ENCODE measurements at regions not wholly inside any gene's neighbourhood (a gene's known extent, or its start where the extent isn't known, plus 50 kb on each side); places are given as distances from the start of the nearest gene placed in this dataset.

- DNase-seq = no peak
- H3K36me3 ChIP-seq = no peaks in the 10 kb centered on the region
- no peak overlapping the region for H3K27ac ChIP-seq
- no peaks in the 10 kb centered on the region for H3K27me3 ChIP-seq (ENCODE audit: insufficient read depth, low read depth, severe bottlenecking)
- H3K4me3 ChIP-seq (ENCODE audit: low read depth, low read length) = no peak overlapping the region
- no peak for TF ChIP-seq CTCF (IDR thresholded peaks at IDR 0.05; ENCODE audit: low read depth, low read length)
- no peaks in the 10 kb centered on the region for H3K9me3 ChIP-seq (ENCODE audit: severe bottlenecking)
Observed at GRCh38 chr3:56917361-56918110, 115.8 kb upstream of the ARHGEF3 start.

DNA sequence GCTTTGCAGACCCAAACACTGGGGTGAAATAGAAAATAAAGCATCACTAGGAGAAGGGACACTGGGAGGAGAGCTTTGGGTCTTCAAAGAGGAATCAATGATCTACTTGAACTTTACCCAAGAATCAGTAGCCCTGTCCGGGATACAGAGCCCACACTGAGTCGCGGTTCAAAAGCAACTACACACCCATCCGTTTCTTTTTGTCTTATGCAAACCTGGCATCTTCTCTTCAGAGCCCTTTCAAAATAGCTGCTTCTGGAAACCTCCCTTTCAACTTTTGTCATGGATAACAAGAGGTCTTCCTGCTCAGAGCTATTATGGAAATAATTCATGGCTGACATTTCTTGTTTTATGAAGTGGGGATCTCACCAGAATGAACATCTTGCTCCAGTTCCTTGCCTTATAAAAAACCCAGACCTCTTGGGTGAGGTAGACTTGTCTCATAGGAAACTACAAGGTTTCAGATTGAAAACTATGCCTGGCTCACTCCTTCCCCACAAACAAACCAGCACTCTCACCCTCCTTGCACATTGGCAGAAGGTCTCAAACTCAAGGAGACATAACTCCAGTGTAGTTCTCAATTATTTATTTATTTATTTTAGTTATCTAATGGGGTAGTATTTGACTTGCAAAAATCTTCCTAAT is 115.1 kb upstream of the ARHGEF3 start:
- Histone ChIP-seq H3K4me3 (ENCODE audit: low read depth, low read length) (no peak overlapping the region), H3K27me3 (ENCODE audit: insufficient read depth, low read depth, severe bottlenecking) (no peaks in the 10 kb centered on the region), H3K27ac (no peak overlapping the region), H3K9me3 (ENCODE audit: severe bottlenecking) (no peaks in the 10 kb centered on the region), H3K36me3 (no peaks in the 10 kb centered on the region)
- no peak for TF ChIP-seq CTCF (IDR thresholded peaks at IDR 0.05; ENCODE audit: low read depth, low read length)
- no peak for DNase-seq

DNA sequence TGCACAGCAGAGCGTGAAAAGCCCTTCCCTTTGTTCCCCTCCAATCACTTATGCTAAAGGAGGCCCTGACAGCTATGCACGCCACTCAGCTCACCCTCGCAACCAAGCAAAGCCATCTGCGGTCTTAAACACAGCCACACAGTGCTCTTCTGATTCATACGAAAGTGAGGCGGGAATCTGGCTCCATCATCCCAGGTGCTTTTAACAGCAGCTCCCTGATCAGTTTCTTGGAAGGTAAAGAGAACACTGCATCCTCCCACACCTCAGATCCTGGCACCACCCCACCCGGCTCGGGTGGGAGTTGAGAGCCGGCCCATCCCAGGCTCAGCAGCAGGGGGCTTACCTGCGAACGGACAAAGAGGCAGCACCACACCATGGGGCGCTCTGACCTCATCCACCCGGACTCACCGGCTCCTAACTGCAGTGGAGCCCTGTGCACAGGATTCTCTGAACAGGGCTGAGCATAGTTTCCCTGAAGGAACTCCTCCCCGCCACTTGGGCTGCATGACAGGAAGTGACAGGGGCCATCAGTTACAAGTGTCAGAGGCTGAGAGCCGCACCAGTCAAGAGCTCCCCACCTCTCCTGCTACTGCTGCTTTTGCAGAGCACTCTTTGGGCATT is 114.3 kb upstream of the ARHGEF3 start:
- Histone ChIP-seq H3K9me3 (ENCODE audit: severe bottlenecking) (no peaks in the 10 kb centered on the region), H3K27ac (no peak overlapping the region), H3K36me3 (no peaks in the 10 kb centered on the region), H3K4me3 (ENCODE audit: low read depth, low read length) (no peak overlapping the region), H3K27me3 (ENCODE audit: insufficient read depth, low read depth, severe bottlenecking) (no peaks in the 10 kb centered on the region)
- no peak for DNase-seq
- no peak for TF ChIP-seq CTCF (IDR thresholded peaks at IDR 0.05; ENCODE audit: low read depth, low read length)

DNA sequence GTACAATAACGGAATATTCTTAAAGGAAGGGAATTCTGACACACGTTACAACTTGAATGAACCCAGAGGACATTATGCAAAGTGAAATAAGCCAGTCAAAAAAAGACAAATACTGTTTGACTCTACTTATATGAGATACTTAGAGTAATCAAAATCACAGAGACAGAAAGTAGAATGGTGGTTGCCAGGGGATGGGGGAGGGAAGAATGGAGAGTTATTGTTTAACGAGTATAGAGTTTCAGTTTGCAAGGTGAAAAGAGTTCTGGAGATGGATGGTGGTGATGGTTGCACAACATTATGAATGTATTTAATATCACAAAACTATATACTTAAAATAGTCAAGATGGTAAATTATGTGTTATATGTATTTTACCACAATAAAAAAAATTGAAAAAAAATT is 112.9 kb upstream of the ARHGEF3 start:
- H3K27me3 ChIP-seq (ENCODE audit: insufficient read depth, low read depth, severe bottlenecking) = no peaks in the 10 kb centered on the region
- no peaks in the 10 kb centered on the region for H3K9me3 ChIP-seq (ENCODE audit: severe bottlenecking)
- H3K36me3 ChIP-seq = no peaks in the 10 kb centered on the region
- no peak overlapping the region for H3K4me3 ChIP-seq (ENCODE audit: low read depth, low read length)
- no peak for TF ChIP-seq CTCF (IDR thresholded peaks at IDR 0.05; ENCODE audit: low read depth, low read length)
- no peak overlapping the region for H3K27ac ChIP-seq
- no peak for DNase-seq

DNA sequence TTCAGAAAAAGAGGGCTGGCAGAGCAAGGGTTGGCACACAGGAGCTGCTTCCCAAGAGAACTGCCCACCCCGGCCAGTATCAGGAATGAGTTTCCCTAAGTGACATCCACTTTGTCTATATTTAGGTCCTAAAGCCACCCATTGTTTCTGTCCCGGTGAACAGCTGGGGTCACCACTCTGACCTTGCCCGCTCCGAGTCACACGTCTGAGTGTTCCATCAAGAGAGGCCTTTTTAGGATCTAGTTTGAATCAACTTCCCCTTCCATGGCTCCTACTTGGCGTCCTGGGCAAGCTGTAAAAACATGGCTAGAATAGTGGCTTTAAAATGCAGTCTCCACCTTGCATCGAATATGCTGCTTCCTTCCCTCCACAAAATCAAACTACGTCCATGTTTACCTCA is 109.6 kb upstream of the ARHGEF3 start:
- TF ChIP-seq CTCF (IDR thresholded peaks at IDR 0.05; ENCODE audit: low read depth, low read length) = no peak
- no peak overlapping the region for H3K4me3 ChIP-seq (ENCODE audit: low read depth, low read length)
- no peak overlapping the region for H3K27ac ChIP-seq
- no peaks in the 10 kb centered on the region for H3K36me3 ChIP-seq
- H3K27me3 ChIP-seq (ENCODE audit: insufficient read depth, low read depth, severe bottlenecking) = no peaks in the 10 kb centered on the region
- DNase-seq = no peak
- no peaks in the 10 kb centered on the region for H3K9me3 ChIP-seq (ENCODE audit: severe bottlenecking)
